ENCODE measurements at regions not wholly inside any gene's neighbourhood (a gene's known extent, or its start where the extent isn't known, plus 50 kb on each side); places are given as distances from the start of the nearest gene placed in this dataset.

- no peak for TF ChIP-seq ZBTB7A (IDR thresholded peaks at IDR 0.05; ENCODE audit: low read depth)
- TF ChIP-seq REST (IDR thresholded peaks at IDR 0.05; ENCODE audit: low read depth), result no peak
- no peak for TF ChIP-seq RAD21 (IDR thresholded peaks at IDR 0.05; ENCODE audit: low read depth)
- TF ChIP-seq EP300 (IDR thresholded peaks at IDR 0.05; ENCODE audit: borderline replicate concordance), result no peak
- no peak for TF ChIP-seq TAF1 (IDR thresholded peaks at IDR 0.05; ENCODE audit: low read depth)
These were observed 159.0 kb downstream of the PJA2 start for GRCh38 chr5:109250533-109251329.
